Stimulated activated naive CD8-positive, alpha-beta T cell treated with anti-CD3 and anti-CD28 coated beads, Interleukin-15, Interleukin-2, amounts not matched to agents 100 U/mL and 50 U/mL, for 24 hours (primary cell): ENCODE measurements at regions not wholly inside any gene's neighbourhood (a gene's known extent, or its start where the extent isn't known, plus 50 kb on each side); places are given as distances from the start of the nearest gene placed in this dataset.

ENCODE experiments used
- ATAC-seq: fragments of 150-1000 bp; cut with Tn5 transposase; one replicate; pipeline ENCODE4 v1.10.0; 2021
- DNase-seq: peaks from one replicate; pipeline ENCODE4 v3.0.0; 2021

GRCh38 chr12:58781609-58782008 lies 138.7 kb downstream of the LRIG3 start:
- ATAC-seq (no peak), DNase-seq (no peak)

- DNase-seq: no peak
- no peak for ATAC-seq
Observed at GRCh38 chr12:58787021-58787760, 133.1 kb downstream of the LRIG3 start.

GRCh38 chr12:58794859-58795258 lies 125.4 kb downstream of the LRIG3 start:
- DNase-seq (no peak), ATAC-seq (no peak)

- DNase-seq: no peak
- ATAC-seq: no peak
Observed at GRCh38 chr12:58795825-58796224, 124.5 kb downstream of the LRIG3 start.

- DNase-seq (no peak), ATAC-seq (no peak)
Observed at GRCh38 chr12:58801986-58802385, 118.3 kb downstream of the LRIG3 start.

- no peak for ATAC-seq
- no peak for DNase-seq
Observed at GRCh38 chr12:58803908-58804307, 116.4 kb downstream of the LRIG3 start.

- no peak for ATAC-seq
- DNase-seq: no peak
Observed at GRCh38 chr12:58804749-58805148, 115.6 kb downstream of the LRIG3 start.

GRCh38 chr12:58809064-58809607 lies 111.2 kb downstream of the LRIG3 start:
- ATAC-seq: no peak
- DNase-seq: no peak

GRCh38 chr12:58811346-58811745 lies 109.0 kb downstream of the LRIG3 start:
- no peak for DNase-seq
- no peak for ATAC-seq

GRCh38 chr12:58812214-58812613 lies 108.1 kb downstream of the LRIG3 start:
- ATAC-seq (no peak), DNase-seq (no peak)

GRCh38 chr12:58814036-58814435 lies 106.3 kb downstream of the LRIG3 start:
- no peak for DNase-seq
- no peak for ATAC-seq

- DNase-seq (no peak), ATAC-seq (no peak)
Observed at GRCh38 chr12:58815235-58815634, 105.1 kb downstream of the LRIG3 start.

- ATAC-seq (no peak), DNase-seq (no peak)
Observed at GRCh38 chr12:58818546-58818945, 101.8 kb downstream of the LRIG3 start.

- DNase-seq: no peak
Observed at GRCh38 chr12:58819345-58819744, 101.0 kb downstream of the LRIG3 start.

GRCh38 chr12:58819985-58820384 lies 100.3 kb downstream of the LRIG3 start:
- no peak for DNase-seq
- ATAC-seq: no peak

More at GRCh38 chr12:58819345-58819744, 101.0 kb downstream of the LRIG3 start:
- ATAC-seq: no peak
